GM20000 (cell line): ENCODE measurements at regions not wholly inside any gene's neighbourhood (a gene's known extent, or its start where the extent isn't known, plus 50 kb on each side); places are given as distances from the start of the nearest gene placed in this dataset.

Source experiments
- DNase-seq: peaks from one replicate; pipeline ENCODE4 v3.0.0; 2012; ENCODE audit warnings: low spot score
- TF ChIP-seq, protein P1 (sequence below): IDR thresholded peaks from 2 replicates; pipeline ENCODE4 v1.5.1; 2012; ENCODE audit warnings: mild to moderate bottlenecking, control low read depth; ENCODE audit errors: extremely low read depth, missing control alignments

DNA sequence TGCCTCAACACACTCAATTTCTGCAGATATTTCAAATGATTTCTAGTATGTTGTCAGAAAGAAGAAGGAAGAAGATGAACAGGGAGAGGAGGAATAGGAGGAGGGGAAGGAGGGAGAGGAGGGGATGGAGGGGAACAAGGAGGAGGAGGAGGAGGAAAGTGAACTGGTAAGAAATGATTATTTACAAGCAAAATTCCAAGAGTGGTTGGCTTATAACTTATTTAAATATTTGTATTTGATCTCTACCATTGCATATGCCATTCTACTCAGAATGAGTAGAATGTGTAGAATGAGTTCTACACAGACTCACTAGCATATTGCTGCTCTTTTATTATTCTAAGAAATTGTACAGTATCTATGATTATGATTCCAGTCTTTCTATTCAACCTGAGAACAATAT, 866.2 kb upstream of the DDX18 start:
- TF ChIP-seq, protein P1, sequence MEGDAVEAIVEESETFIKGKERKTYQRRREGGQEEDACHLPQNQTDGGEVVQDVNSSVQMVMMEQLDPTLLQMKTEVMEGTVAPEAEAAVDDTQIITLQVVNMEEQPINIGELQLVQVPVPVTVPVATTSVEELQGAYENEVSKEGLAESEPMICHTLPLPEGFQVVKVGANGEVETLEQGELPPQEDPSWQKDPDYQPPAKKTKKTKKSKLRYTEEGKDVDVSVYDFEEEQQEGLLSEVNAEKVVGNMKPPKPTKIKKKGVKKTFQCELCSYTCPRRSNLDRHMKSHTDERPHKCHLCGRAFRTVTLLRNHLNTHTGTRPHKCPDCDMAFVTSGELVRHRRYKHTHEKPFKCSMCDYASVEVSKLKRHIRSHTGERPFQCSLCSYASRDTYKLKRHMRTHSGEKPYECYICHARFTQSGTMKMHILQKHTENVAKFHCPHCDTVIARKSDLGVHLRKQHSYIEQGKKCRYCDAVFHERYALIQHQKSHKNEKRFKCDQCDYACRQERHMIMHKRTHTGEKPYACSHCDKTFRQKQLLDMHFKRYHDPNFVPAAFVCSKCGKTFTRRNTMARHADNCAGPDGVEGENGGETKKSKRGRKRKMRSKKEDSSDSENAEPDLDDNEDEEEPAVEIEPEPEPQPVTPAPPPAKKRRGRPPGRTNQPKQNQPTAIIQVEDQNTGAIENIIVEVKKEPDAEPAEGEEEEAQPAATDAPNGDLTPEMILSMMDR: no peak
- DNase-seq: no peak

DNA sequence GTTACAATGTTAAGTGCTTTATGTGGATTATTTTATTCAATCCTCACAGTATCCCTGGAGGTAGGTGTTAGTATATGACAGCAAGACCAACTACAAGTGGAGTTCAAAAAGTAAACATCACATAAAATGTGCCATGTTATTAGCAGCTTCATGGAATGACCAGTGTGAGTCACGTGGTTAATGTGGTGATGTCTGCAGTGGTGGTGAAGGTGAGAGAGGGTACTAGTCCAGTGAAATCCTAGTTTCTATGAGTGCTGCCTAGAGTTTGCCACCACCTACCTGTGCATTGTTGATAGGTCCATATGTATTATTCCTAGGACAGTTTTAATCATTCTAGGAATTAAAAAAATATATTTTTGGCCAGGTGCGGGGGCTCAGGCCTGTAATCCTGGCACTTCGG, 865.2 kb upstream of the DDX18 start:
- no peak for DNase-seq
- TF ChIP-seq, protein P1: no peak

DNA sequence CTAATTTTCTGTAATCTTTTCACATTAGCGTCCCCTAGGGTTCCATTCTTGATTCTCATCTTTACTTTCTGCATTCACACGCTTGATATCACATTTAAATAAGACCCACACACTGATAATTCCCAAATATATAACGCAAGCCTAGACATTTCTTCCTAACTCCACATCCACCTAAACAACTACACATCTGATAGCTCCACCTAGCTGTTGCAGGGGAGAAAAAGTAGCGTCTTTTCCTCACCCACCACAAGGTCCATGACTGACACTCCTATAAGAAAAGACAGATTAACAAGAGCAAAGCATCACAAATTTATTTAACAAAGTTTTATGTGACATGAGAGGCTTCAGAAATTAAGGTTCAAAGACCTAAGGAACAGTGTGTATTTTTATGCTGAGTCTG, 862.2 kb upstream of the DDX18 start:
- DNase-seq: no peak
- TF ChIP-seq, protein P1: no peak

DNA sequence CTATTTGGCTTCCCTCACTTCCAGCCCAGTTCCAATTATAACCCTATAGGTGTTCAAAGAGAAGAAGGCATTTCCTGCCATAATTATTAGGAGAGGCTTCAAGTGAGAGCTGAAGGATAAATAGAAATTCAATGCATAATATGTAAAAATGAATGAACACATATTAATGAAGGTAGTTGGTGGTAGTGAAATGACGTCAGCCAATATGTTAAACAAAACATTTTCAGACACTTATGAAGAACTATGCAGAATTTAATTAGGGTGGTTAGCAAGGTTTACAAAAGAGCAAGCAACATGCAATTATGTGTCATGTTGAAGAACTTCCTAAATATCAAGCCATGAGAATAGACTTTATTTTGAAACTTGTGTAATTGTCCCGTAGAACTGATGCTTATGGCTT, 858.8 kb upstream of the DDX18 start:
- TF ChIP-seq, protein P1: no peak
- DNase-seq: no peak

DNA sequence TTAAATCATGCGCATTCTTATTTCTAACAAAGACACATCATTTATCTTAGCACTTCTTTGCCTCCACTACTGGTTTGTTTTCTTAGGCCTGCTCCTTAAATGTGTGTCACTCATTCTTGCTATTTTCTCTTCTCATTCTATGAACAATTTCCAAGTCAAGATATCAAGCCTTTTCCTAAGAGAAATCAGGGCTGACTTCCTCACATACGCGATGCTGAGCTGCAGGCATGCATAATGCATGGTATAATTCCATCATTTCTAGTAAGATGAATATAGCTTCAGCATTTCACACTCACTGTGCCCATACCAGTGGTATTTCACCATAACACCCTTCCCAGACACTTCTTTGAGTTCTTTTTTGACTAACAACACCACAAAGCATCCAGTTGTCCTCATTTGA, 838.9 kb upstream of the DDX18 start:
- TF ChIP-seq, protein P1: no peak

DNA sequence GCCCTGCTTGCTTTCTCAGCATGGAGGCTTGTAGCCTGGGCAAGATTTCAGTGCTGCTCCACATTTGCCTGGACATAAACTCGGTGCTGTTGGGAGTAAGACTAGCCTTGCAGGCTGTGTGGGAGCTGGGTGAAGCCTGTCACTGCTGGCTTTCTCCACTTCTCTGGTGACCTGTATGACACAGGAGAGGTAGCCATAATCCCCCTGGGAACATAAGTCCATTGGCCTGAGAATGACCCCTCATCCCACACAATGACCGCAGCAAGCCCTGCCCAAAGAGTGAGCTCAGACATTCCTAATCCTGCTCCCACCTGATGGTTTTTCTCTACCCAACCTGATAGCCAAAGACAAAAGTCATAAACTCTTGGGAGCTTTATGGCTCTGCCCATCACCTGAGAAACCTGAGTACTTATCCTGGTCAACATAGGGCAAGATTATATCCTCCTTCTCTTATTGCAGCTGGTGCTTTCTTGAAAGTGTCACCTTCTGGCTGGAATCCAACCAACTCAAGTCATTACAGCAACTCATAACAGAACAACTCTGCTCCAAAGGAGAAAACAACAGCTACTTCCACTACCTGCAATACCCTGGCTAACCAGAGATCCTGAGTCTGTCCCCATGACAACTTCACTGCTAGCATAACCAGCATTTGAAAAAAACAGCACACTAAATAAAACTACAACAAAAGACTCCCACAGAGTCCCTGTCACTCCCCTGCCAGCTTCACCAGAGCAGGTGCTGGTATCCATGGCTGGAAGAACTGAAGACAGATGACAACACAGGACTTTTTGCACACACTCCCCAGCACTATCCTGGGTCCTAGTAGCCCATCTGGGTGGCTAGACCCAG, 834.4 kb upstream of the DDX18 start:
- no peak for DNase-seq
- TF ChIP-seq, protein P1: no peak

More for the DNA sequence above, 838.9 kb upstream of the DDX18 start:
- DNase-seq: no peak

DNA sequence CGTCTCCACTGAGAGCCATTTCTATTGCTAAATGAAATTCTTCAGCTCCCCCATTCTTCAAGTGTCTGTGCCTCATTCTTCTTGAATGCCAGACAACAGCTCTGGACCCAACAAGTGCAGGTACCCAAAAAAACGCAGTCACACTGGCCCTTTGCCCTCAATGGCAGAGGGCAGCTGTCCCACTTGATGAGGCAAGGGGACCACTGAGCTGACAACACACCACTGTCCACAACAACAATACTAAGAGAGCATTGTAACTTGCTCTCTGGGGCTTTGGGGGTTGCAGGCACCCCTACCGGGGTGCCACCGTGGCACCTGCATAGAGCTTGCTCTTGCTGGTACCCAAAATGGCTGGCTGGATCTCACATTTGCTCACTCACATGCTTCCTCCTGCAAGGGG, 827.0 kb upstream of the DDX18 start:
- DNase-seq: no peak
- TF ChIP-seq, protein P1: no peak
